ENCODE measurements at regions not wholly inside any gene's neighbourhood (a gene's known extent, or its start where the extent isn't known, plus 50 kb on each side); places are given as distances from the start of the nearest gene placed in this dataset.
A peak's percentile ranks its signal among the peaks of the same experiment; 100 is the strongest.

- DNase-seq (ENCODE audit: low read depth), result no peak
Observed at GRCh38 chr11:15805726-15806125, 550.6 kb downstream of the SOX6 start.

GRCh38 chr11:15806217-15806616 lies 550.1 kb downstream of the SOX6 start:
- DNase-seq (ENCODE audit: low read depth), result no peak
- H3K4me3 ChIP-seq (ENCODE audit: low read depth, low read length), result no peak overlapping the region
- no peak for TF ChIP-seq CTCF (IDR thresholded peaks at IDR 0.05; ENCODE audit: control insufficient read depth, extremely low read depth, insufficient read depth)

More at GRCh38 chr11:15805726-15806125, 550.6 kb downstream of the SOX6 start:
- no peak overlapping the region for H3K4me3 ChIP-seq (ENCODE audit: low read depth, low read length)
- no peak for TF ChIP-seq CTCF (IDR thresholded peaks at IDR 0.05; ENCODE audit: control insufficient read depth, extremely low read depth, insufficient read depth)

- TF ChIP-seq CTCF (IDR thresholded peaks at IDR 0.05; ENCODE audit: control insufficient read depth, extremely low read depth, insufficient read depth), result no peak
- no peak for DNase-seq (ENCODE audit: low read depth)
- H3K4me3 ChIP-seq (ENCODE audit: low read depth, low read length), result no peak overlapping the region
Observed at GRCh38 chr11:15807827-15808226, 548.5 kb downstream of the SOX6 start.

GRCh38 chr11:15810082-15810481 lies 546.3 kb downstream of the SOX6 start:
- DNase-seq (ENCODE audit: low read depth), result no peak
- H3K4me3 ChIP-seq (ENCODE audit: low read depth, low read length), result no peak overlapping the region
- TF ChIP-seq CTCF (IDR thresholded peaks at IDR 0.05; ENCODE audit: control insufficient read depth, extremely low read depth, insufficient read depth), result no peak

GRCh38 chr11:15810525-15810924 lies 545.8 kb downstream of the SOX6 start:
- no peak for TF ChIP-seq CTCF (IDR thresholded peaks at IDR 0.05; ENCODE audit: control insufficient read depth, extremely low read depth, insufficient read depth)
- H3K4me3 ChIP-seq (ENCODE audit: low read depth, low read length), result no peak overlapping the region
- DNase-seq (ENCODE audit: low read depth), result no peak

- H3K4me3 ChIP-seq (ENCODE audit: low read depth, low read length), result no peak overlapping the region
- TF ChIP-seq CTCF (IDR thresholded peaks at IDR 0.05; ENCODE audit: control insufficient read depth, extremely low read depth, insufficient read depth), result no peak
- DNase-seq (ENCODE audit: low read depth), result peak; percentile 14
Observed at GRCh38 chr11:15815246-15816195, 540.8 kb downstream of the SOX6 start.
